Endothelial cell (in vitro differentiated cells): ENCODE measurements at regions not wholly inside any gene's neighbourhood (a gene's known extent, or its start where the extent isn't known, plus 50 kb on each side); places are given as distances from the start of the nearest gene placed in this dataset.
A peak's percentile ranks its signal among the peaks of the same experiment; 100 is the strongest.

Experiments
- DNase-seq: peaks from one replicate; pipeline ENCODE4 v3.0.0; 2021; ENCODE audit warnings: low spot score
- H3K27ac Mint-ChIP-seq: one replicate; pipeline ENCODE4 v1.8.0; 2021; ENCODE audit warnings: mixed read lengths, inconsistent platforms; ENCODE audit not compliant: unreplicated experiment
- H3K27me3 Mint-ChIP-seq: one replicate; pipeline ENCODE4 v1.8.0; 2021; ENCODE audit warnings: mild to moderate bottlenecking, moderate library complexity, mixed read lengths, inconsistent platforms; ENCODE audit not compliant: unreplicated experiment
- H3K36me3 Mint-ChIP-seq: one replicate; pipeline ENCODE4 v1.8.0; 2021; ENCODE audit warnings: mild to moderate bottlenecking, low read depth, mixed read lengths, inconsistent platforms; ENCODE audit not compliant: unreplicated experiment
- H3K4me1 Mint-ChIP-seq: one replicate; pipeline ENCODE4 v1.8.0; 2021; ENCODE audit warnings: mild to moderate bottlenecking, mixed read lengths, inconsistent platforms; ENCODE audit not compliant: unreplicated experiment
- H3K4me3 Mint-ChIP-seq: one replicate; pipeline ENCODE4 v1.8.0; 2021; ENCODE audit warnings: mild to moderate bottlenecking, mixed read lengths, inconsistent platforms; ENCODE audit not compliant: unreplicated experiment
- H3K9me3 Mint-ChIP-seq: one replicate; pipeline ENCODE4 v1.8.0; 2021; ENCODE audit warnings: mixed read lengths, inconsistent platforms; ENCODE audit not compliant: unreplicated experiment
- CTCF ChIP-seq: fragments of 200-600 bp; sonication (generic); IDR thresholded peaks from one replicate; pipeline ENCODE4 v1.5.0; 2021; ENCODE audit warnings: antibody characterized with exemption; ENCODE audit not compliant: unreplicated experiment

GRCh38 chrX:23501974-23502373 is 165.3 kb upstream of the PRDX4 start:
- no peak overlapping the region for H3K27ac Mint-ChIP-seq
- no peak for DNase-seq
- H3K4me1 Mint-ChIP-seq, result no peaks in the 10 kb centered on the region
- peaks cover 3% of the 10 kb centered on the region for H3K27me3 Mint-ChIP-seq
- TF ChIP-seq CTCF, result no peak
- H3K4me3 Mint-ChIP-seq, result no peak overlapping the region
- no peaks in the 10 kb centered on the region for H3K9me3 Mint-ChIP-seq
- no peaks in the 10 kb centered on the region for H3K36me3 Mint-ChIP-seq

DNA sequence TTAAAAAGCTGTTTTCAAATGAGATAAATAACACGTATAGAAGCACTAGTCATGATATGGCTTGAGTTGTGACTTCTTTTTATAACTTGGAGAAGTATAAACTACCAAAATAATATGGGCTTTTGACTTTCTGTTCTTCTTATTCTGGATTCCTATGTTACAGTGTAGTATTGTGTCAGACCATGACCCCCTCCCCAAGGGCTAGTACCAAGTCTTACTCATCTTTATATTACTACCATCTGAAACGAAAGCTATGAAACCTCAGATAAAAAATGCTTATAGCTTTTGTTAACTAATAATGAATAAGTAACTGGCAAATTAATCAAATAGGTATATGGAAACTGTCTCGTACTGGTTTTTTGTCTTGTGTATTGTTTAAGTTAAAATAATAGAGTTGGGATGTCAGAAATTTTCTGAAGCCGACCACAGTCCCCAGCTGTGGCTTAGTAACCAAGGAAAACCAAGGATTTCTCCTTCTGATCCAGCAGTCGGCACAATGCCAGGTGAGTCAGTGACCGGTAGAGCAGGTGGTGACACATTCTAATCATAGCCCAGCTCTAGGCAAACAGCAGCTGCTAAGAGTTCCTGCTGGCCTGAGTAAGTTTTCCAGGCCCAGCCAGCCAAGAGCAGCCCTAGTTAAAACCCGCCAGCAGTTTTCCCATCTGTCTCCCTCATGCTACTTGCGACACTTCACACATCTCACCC is 163.3 kb upstream of the PRDX4 start:
- Mint-ChIP-seq H3K4me1 (no peaks in the 10 kb centered on the region), H3K4me3 (no peak overlapping the region), H3K36me3 (no peaks in the 10 kb centered on the region), H3K9me3 (no peaks in the 10 kb centered on the region), H3K27ac (no peak overlapping the region), H3K27me3 (peaks cover 2% of the 10 kb centered on the region)
- no peak for DNase-seq
- no peak for TF ChIP-seq CTCF

- peaks cover 5% of the 10 kb centered on the region for H3K27me3 Mint-ChIP-seq
- H3K36me3 Mint-ChIP-seq, result no peaks in the 10 kb centered on the region
- TF ChIP-seq CTCF, result no peak
- H3K4me1 Mint-ChIP-seq, result no peaks in the 10 kb centered on the region
- H3K27ac Mint-ChIP-seq, result no peak overlapping the region
- no peak overlapping the region for H3K4me3 Mint-ChIP-seq
- DNase-seq, result no peak
- no peaks in the 10 kb centered on the region for H3K9me3 Mint-ChIP-seq
These were observed 162.8 kb upstream of the PRDX4 start for GRCh38 chrX:23504540-23504884.

DNA sequence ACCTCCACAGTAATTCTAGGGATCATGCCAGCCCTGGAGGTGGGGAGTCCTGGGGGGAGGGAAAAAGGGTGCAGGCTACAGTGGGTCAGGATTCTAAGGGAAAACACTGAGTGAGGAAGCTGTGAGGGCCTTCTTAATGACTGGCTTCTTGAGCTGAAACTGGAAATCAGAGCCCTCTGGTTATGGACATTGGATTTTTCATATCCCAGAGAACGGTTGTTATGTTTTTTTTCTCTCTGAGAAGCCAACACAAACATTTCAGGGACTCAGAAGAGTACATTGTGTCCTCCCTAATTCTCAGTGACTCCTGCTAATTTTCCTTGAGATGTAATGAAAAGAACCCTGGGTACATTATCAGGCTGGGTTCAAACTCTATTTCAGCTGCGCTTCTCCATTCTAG is 162.4 kb upstream of the PRDX4 start:
- Mint-ChIP-seq H3K36me3 (no peaks in the 10 kb centered on the region), H3K27ac (no peak overlapping the region), H3K27me3 (peaks cover 5% of the 10 kb centered on the region), H3K4me3 (no peak overlapping the region), H3K9me3 (no peaks in the 10 kb centered on the region), H3K4me1 (no peaks in the 10 kb centered on the region)
- DNase-seq, result no peak
- TF ChIP-seq CTCF, result no peak

DNA sequence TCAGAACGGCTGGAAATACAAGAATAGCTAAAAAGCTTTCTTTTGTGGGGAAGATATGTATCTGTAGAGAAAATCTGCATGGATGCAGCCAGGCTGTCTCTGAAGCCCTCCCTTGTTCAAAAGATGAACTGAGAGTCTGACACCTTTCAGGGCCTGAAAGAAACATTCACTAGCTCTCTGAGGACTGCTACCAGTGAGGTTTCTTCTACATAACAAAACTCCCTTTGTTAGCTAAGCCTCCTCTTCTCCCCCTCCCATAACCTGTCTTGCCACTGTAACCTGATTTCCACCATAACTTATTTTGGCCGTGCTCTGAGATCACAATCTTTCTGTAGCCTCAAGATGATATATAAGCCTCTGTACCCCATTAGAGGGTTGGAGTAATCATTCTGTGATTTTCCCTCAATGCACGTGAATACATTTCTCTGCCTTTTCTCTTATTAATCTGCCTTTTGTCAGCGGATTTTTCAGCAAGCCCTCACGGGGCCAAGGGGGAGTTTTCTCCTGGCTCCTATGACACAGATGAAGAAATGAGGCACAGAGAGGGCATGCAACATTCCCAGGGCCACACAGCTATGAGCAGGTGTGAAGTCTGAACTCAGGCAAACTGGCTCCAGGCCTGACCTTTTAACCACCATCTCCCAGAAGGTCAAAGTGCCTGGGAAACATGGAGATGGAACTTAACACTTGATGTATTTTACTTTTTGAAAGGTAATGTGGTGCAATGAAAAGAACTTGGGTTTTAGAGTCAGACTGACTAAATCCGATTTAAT is 161.6 kb upstream of the PRDX4 start:
- Mint-ChIP-seq H3K9me3 (no peaks in the 10 kb centered on the region), H3K27me3 (peaks cover 5% of the 10 kb centered on the region), H3K27ac (peak overlapping the region; percentile 42), H3K4me1 (no peaks in the 10 kb centered on the region), H3K4me3 (no peak overlapping the region), H3K36me3 (no peaks in the 10 kb centered on the region)
- no peak for DNase-seq
- TF ChIP-seq CTCF, result no peak
